A172 (cell line): ENCODE measurements at regions not wholly inside any gene's neighbourhood (a gene's known extent, or its start where the extent isn't known, plus 50 kb on each side); places are given as distances from the start of the nearest gene placed in this dataset.
"Not testable (repeated sequence)": the region's sequence is repeated elsewhere in the genome, so short reads cannot be mapped to it uniquely, and the experiment has no call there.

Experiments used
- DNase-seq: peaks from one replicate; pipeline ENCODE4 v3.0.0-alpha.2; 2015; ENCODE audit warnings: low spot score

GRCh38 chr4:186481998-186482790 is 73.2 kb downstream of the MTNR1A start:
- no peak for DNase-seq

- no peak for DNase-seq
These were observed 80.2 kb downstream of the MTNR1A start for GRCh38 chr4:186475202-186475601.

- DNase-seq: no peak
These were observed 81.4 kb downstream of the MTNR1A start for GRCh38 chr4:186473933-186474332.

GRCh38 chr4:186472948-186473347 is 82.4 kb downstream of the MTNR1A start:
- peak; percentile 19 for DNase-seq

GRCh38 chr4:186471441-186471840 is 83.9 kb downstream of the MTNR1A start:
- no peak for DNase-seq

GRCh38 chr4:186458050-186458449 is 97.3 kb downstream of the MTNR1A start:
- DNase-seq: no peak

- no peak for DNase-seq
These were observed 103.4 kb downstream of the MTNR1A start for GRCh38 chr4:186451982-186452381.

GRCh38 chr4:186449954-186450353 is 105.4 kb downstream of the MTNR1A start:
- DNase-seq: no peak

GRCh38 chr4:186445040-186445439 is 110.3 kb downstream of the MTNR1A start:
- no peak for DNase-seq

- no peak for DNase-seq
These were observed 113.9 kb downstream of the MTNR1A start for GRCh38 chr4:186441502-186441901.

- DNase-seq: no peak
These were observed 126.9 kb downstream of the MTNR1A start for GRCh38 chr4:186428481-186428880.

- DNase-seq: no peak
These were observed 130.6 kb downstream of the MTNR1A start for GRCh38 chr4:186424745-186425144.

- DNase-seq: no peak
These were observed 133.1 kb downstream of the MTNR1A start for GRCh38 chr4:186422296-186422695.

- DNase-seq: no peak
These were observed 138.8 kb downstream of the MTNR1A start for GRCh38 chr4:186416451-186417060.

- no peak for DNase-seq
These were observed 141.0 kb downstream of the MTNR1A start for GRCh38 chr4:186414390-186414789.

- DNase-seq: no peak
These were observed 140.0 kb downstream of the F11 start for GRCh38 chr4:186405957-186406356.

- DNase-seq: no peak
These were observed 138.7 kb downstream of the F11 start for GRCh38 chr4:186404562-186405134.

GRCh38 chr4:186400676-186401075 is 134.7 kb downstream of the F11 start:
- DNase-seq: peak; percentile 55

GRCh38 chr4:186392017-186392416 is 126.0 kb downstream of the F11 start:
- DNase-seq: no peak

- DNase-seq: not testable (repeated sequence)
These were observed 118.3 kb downstream of the F11 start for GRCh38 chr4:186384328-186384727.

- DNase-seq: no peak
These were observed 102.3 kb downstream of the F11 start for GRCh38 chr4:186368281-186368680.

- DNase-seq: no peak
These were observed 100.3 kb downstream of the F11 start for GRCh38 chr4:186366326-186366725.

- DNase-seq: not testable (repeated sequence)
These were observed 97.0 kb downstream of the F11 start for GRCh38 chr4:186363038-186363437.
